HCT116 (cell line): ENCODE measurements at regions not wholly inside any gene's neighbourhood (a gene's known extent, or its start where the extent isn't known, plus 50 kb on each side); places are given as distances from the start of the nearest gene placed in this dataset.

ENCODE experiments used
- ATAC-seq: fragments of 200-7000 bp; cut with Tn5 transposase; 2 replicates; pipeline ENCODE4 v1.9.1; 2020; ENCODE audit warnings: mild to moderate bottlenecking, moderate library complexity
- BruUV-seq: library from RNA; stranded (reverse); fragments of 400-500 nt; replicated peaks from 2 replicates; lab custom pipeline; 2021; lab: Mats Ljungman, UMichigan
- CTCF ChIA-PET: fragments of 300-600 bp; sonication (Branson Sonifier 250); formaldehyde crosslinking; loops from one replicate; lab custom pipeline; 2021; ENCODE audit warnings: antibody characterized with exemption; lab: Charles Lee
- POLR2A ChIA-PET: fragments of 300-600, 350-600 bp; sonication (Branson Sonifier 250); formaldehyde crosslinking; loops from one replicate; lab custom pipeline; 2021; ENCODE audit warnings: antibody characterized with exemption; lab: Charles Lee
- RAD21 ChIA-PET, 2 experiments: fragments of 300-600 bp; sonication (Branson Sonifier 250); formaldehyde crosslinking; loops; one replicate each; lab custom pipeline; 2023; ENCODE audit warnings: low total read pairs in 2 of 2; ENCODE audit not compliant: uncharacterized antibody in 2 of 2, unreplicated experiment in 2 of 2, low non-redundant PET in 1 of 2; lab: Charles Lee
- DNase-seq: peaks from one replicate; pipeline ENCODE4 v3.0.0-alpha.2; 2010; ENCODE audit warnings: low read depth, low spot score
- H2AFZ ChIP-seq: fragments of 200-600 bp; shearing (Covaris generic), sonication (generic); 2 replicates; pipeline ENCODE4 v1.6.1; 2017; ENCODE audit warnings: low read depth, mixed run types, mixed read lengths, antibody characterized with exemption, low read length; ENCODE audit not compliant: poor library complexity, severe bottlenecking
- H3K27ac ChIP-seq: 2 replicates; pipeline ENCODE4 v1.5.1; 2012; ENCODE audit warnings: low read depth, low read length
- H3K27me3 ChIP-seq: fragments of 200-600 bp; sonication (generic); 2 replicates; pipeline ENCODE4 v1.6.1; 2016; ENCODE audit warnings: mixed run types, low read length, mixed read lengths; ENCODE audit not compliant: insufficient read depth
- H3K36me3 ChIP-seq, 2 experiments: fragments of 200-500 bp in 1 of 2; fragments of 200-600 bp in 1 of 2; sonication (Bioruptor generic) in 1 of 2; sonication (generic) in 1 of 2; 2 replicates each; pipeline versions ENCODE4 v1.5.1 to v1.6.1; 2014 to 2016; ENCODE audit warnings: low read length in 2 of 2, inconsistent platforms in 1 of 2, mixed read lengths in 1 of 2, mixed run types in 1 of 2; ENCODE audit not compliant: insufficient read depth in 2 of 2, control insufficient read depth in 1 of 2
- H3K4me1 ChIP-seq, 2 experiments: fragments of 200-600 bp in 1 of 2; sonication (generic) in 1 of 2; 2 replicates each; pipeline versions ENCODE4 v1.5.1 to v1.6.1; 2012 to 2017; ENCODE audit warnings: low read length in 2 of 2, inconsistent platforms in 1 of 2, mild to moderate bottlenecking in 1 of 2, mixed read lengths in 1 of 2, mixed run types in 1 of 2, moderate library complexity in 1 of 2; ENCODE audit not compliant: insufficient read depth in 2 of 2, control insufficient read depth in 1 of 2
- H3K4me2 ChIP-seq: fragments of 200-600 bp; sonication (generic); 2 replicates; pipeline ENCODE4 v1.6.1; 2017; ENCODE audit warnings: mixed run types, low read length, mixed read lengths
- H3K4me3 ChIP-seq, 2 experiments: fragments of 200-600 bp in 1 of 2; sonication (generic) in 1 of 2; replicated peaks in 1 of 2; 2 replicates each; pipeline ENCODE4 v1.5.1; 2011 to 2016; ENCODE audit warnings: low read length in 2 of 2, control low read depth in 1 of 2, low read depth in 1 of 2, mild to moderate bottlenecking in 1 of 2, mixed read lengths in 1 of 2, mixed run types in 1 of 2
- H3K79me2 ChIP-seq: fragments of 200-600 bp; sonication (generic); 2 replicates; pipeline ENCODE4 v1.6.1; 2017; ENCODE audit warnings: mild to moderate bottlenecking, mixed run types, low read length, moderate library complexity, mixed read lengths; ENCODE audit not compliant: insufficient read depth
- H3K9ac ChIP-seq: fragments of 200-600 bp; sonication (generic); 2 replicates; pipeline ENCODE4 v1.6.1; 2016; ENCODE audit warnings: low read length, mixed read lengths
- H3K9me2 ChIP-seq: fragments of 200-600 bp; sonication (generic), shearing (Covaris generic); 2 replicates; pipeline ENCODE4 v1.6.1; 2017; ENCODE audit warnings: mixed run types, mild to moderate bottlenecking, moderate library complexity; ENCODE audit not compliant: insufficient read depth
- H3K9me3 ChIP-seq, 2 experiments: fragments of 200-500 bp in 1 of 2; fragments of 200-600 bp in 1 of 2; sonication (Bioruptor generic) in 1 of 2; sonication (generic) in 1 of 2; 2 replicates each; pipeline ENCODE4 v1.6.1; 2014 to 2017; ENCODE audit warnings: low read length in 2 of 2, mixed read lengths in 2 of 2, inconsistent platforms in 1 of 2, low read depth in 1 of 2, mild to moderate bottlenecking in 1 of 2, mixed run types in 1 of 2, moderate library complexity in 1 of 2; ENCODE audit not compliant: control insufficient read depth in 1 of 2, insufficient read depth in 1 of 2
- H4K20me1 ChIP-seq: fragments of 200-600 bp; sonication (generic), shearing (Covaris generic); 2 replicates; pipeline ENCODE4 v1.6.1; 2017; ENCODE audit warnings: mixed run types, mild to moderate bottlenecking, moderate library complexity; ENCODE audit not compliant: insufficient read depth
- CBX3 ChIP-seq: IDR thresholded peaks from 2 replicates; pipeline ENCODE4 v1.6.1; 2012; ENCODE audit warnings: low read depth
- CEBPB ChIP-seq: IDR thresholded peaks from 2 replicates; pipeline ENCODE4 v1.6.1; 2012; ENCODE audit warnings: low read depth
- EGR1 ChIP-seq: IDR thresholded peaks from 2 replicates; pipeline ENCODE4 v1.6.1; 2012; ENCODE audit warnings: low read depth
- ELF1 ChIP-seq: IDR thresholded peaks from 2 replicates; pipeline ENCODE4 v1.6.1; 2012; ENCODE audit warnings: low read depth, borderline replicate concordance
- EZH2phosphoT487 ChIP-seq: fragments of 200-600 bp; IDR thresholded peaks from 2 replicates; pipeline ENCODE4 v1.6.1; 2018; ENCODE audit warnings: antibody characterized with exemption, borderline replicate concordance
- FOSL1 ChIP-seq: IDR thresholded peaks from 2 replicates; pipeline ENCODE4 v1.6.1; 2012; ENCODE audit warnings: low read depth
- JUND ChIP-seq: IDR thresholded peaks from 2 replicates; pipeline ENCODE4 v1.6.1; 2012
- POLR2A ChIP-seq: IDR thresholded peaks from 2 replicates; pipeline ENCODE4 v1.7.0; 2011; ENCODE audit warnings: borderline replicate concordance; ENCODE audit not compliant: insufficient read depth, insufficient read length; ENCODE audit errors: extremely low read depth
- POLR2AphosphoS5 ChIP-seq: IDR thresholded peaks from 2 replicates; pipeline ENCODE4 v1.6.1; 2011; ENCODE audit warnings: mild to moderate bottlenecking, low read depth, low read length, moderate library complexity
- RAD21 ChIP-seq: IDR thresholded peaks from 2 replicates; pipeline ENCODE4 v1.6.1; 2012; ENCODE audit warnings: low read depth, mild to moderate bottlenecking
- SIN3A ChIP-seq: IDR thresholded peaks from 2 replicates; pipeline ENCODE4 v1.6.1; 2012; ENCODE audit warnings: low read depth
- SP1 ChIP-seq: IDR thresholded peaks from 2 replicates; pipeline ENCODE4 v1.6.1; 2012; ENCODE audit warnings: low read depth
- SRF ChIP-seq: IDR thresholded peaks from 2 replicates; pipeline ENCODE4 v1.6.1; 2012; ENCODE audit warnings: low read depth
- TCF7L2 ChIP-seq: IDR thresholded peaks from 2 replicates; pipeline ENCODE4 v1.7.0; 2011; ENCODE audit warnings: borderline replicate concordance, inconsistent platforms; ENCODE audit not compliant: insufficient read depth, insufficient read length; ENCODE audit errors: extremely low read depth
- YY1 ChIP-seq: IDR thresholded peaks from 2 replicates; pipeline ENCODE4 v1.6.1; 2011; ENCODE audit warnings: low read length, low read depth, moderate library complexity, mild to moderate bottlenecking; ENCODE audit not compliant: insufficient replicate concordance; ENCODE audit errors: extremely low read depth
- ZFX ChIP-seq: fragments of 450-650 bp; IDR thresholded peaks from 2 replicates; pipeline ENCODE4 v1.6.1; 2017
- ZNF274 ChIP-seq: fragments of 200-500 bp; sonication (Bioruptor generic); IDR thresholded peaks from 2 replicates; pipeline ENCODE4 v1.6.1; 2014; ENCODE audit warnings: mild to moderate bottlenecking, low read depth, low read length, inconsistent platforms
- intact Hi-C: fragments of 100-400 bp; cut with micrococcal nuclease; formaldehyde crosslinking; loops from 2 replicates; pipeline ENCODE4 v1.10.0; 2022
- TF ChIP-seq, protein P1 (sequence below): IDR thresholded peaks from 2 replicates; pipeline ENCODE4 v1.6.1; 2012
- TF ChIP-seq, protein P2 (sequence below): IDR thresholded peaks from 2 replicates; pipeline ENCODE4 v1.6.1; 2012
- TF ChIP-seq, protein P3 (sequence below): IDR thresholded peaks from 2 replicates; pipeline ENCODE4 v1.6.1; 2012; ENCODE audit warnings: low read depth

DNA sequence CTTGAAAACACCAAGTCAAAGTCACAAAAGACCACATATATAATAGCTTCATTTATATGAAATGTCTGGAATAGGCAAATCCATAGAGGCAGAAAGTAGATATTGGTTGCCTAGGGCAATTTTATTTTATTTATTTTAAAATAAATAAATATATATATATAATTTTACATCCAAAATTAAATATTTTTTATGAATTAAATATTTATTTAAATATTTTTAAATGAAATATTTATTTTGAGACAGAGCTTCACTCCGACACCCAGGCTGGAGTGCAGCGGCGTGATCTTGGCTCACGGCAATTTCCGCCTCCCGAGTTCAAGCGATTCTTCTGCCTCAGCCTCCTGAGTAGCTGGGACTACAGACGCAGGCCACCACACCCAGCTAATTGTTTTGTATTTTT is 58.9 kb upstream of the ATG10 start:
- ChIA-PET CTCF (no interaction called here), POLR2A (no interaction called here), RAD21 (interaction anchor here in 1 of 2 experiments (0.6 kb wide), 1 partner anchor 55 kb away, joined by 3 read pairs; no protein-coding TSS in a partner anchor)
- BruUV-seq: no TSS peak
- H3K9ac ChIP-seq: no peak overlapping the region
- no peaks in the 10 kb centered on the region for H3K27me3 ChIP-seq
- ATAC-seq (no peak), DNase-seq (no peak)
- intact Hi-C loops: no loop called here
- H3K9me2 ChIP-seq: no peaks in the 10 kb centered on the region
- no peaks in the 10 kb centered on the region for H3K9me3 ChIP-seq
- no peak overlapping the region for H3K4me2 ChIP-seq
- no peaks in the 10 kb centered on the region for H3K4me1 ChIP-seq
- no peaks in the 10 kb centered on the region for H4K20me1 ChIP-seq
- H3K27ac ChIP-seq: no peak overlapping the region
- H2AFZ ChIP-seq: no peak overlapping the region
- no peaks in the 10 kb centered on the region for H3K79me2 ChIP-seq
- no peak overlapping the region for H3K4me3 ChIP-seq
- no peaks in the 10 kb centered on the region for H3K36me3 ChIP-seq
- no peak for TF ChIP-seq TCF7L2
- TF ChIP-seq YY1: no peak
- no peak for TF ChIP-seq JUND
- TF ChIP-seq ELF1: no peak
- TF ChIP-seq SP1: no peak
- no peak for TF ChIP-seq ZFX
- TF ChIP-seq SIN3A: no peak
- TF ChIP-seq CEBPB: no peak

DNA sequence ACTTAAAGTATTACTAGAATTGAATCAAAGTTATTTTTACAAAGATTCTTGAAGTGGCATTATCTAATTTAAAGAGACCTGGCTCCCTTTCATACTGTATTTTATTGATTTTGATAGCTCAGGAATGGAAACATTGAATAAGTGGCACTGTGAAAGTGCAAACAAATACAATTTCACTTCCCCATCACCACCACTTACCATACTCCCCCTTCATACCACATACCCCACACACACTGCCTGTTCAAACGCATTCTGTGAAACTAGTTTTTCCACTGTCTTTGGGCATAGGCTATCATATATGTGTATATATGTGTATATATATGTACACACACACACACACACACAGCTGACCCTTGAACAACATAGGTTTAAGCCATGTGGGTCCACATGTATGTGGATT is 62.1 kb upstream of the ATG10 start:
- Histone ChIP-seq H3K27ac (no peak overlapping the region), H3K79me2 (no peaks in the 10 kb centered on the region), H3K4me3 (no peak overlapping the region), H3K9me3 (no peaks in the 10 kb centered on the region), H2AFZ (no peak overlapping the region), H3K9me2 (no peaks in the 10 kb centered on the region), H3K4me2 (no peak overlapping the region), H3K4me1 (no peaks in the 10 kb centered on the region), H3K27me3 (no peaks in the 10 kb centered on the region), H4K20me1 (no peaks in the 10 kb centered on the region), H3K9ac (no peak overlapping the region), H3K36me3 (no peaks in the 10 kb centered on the region)
- DNase-seq: no peak
- RAD21 ChIA-PET: no interaction called here
- BruUV-seq: no TSS peak
- CTCF ChIA-PET: no interaction called here
- ATAC-seq: no peak
- intact Hi-C loops: no loop called here
- POLR2A ChIA-PET: no interaction called here
- no peak for TF ChIP-seq ELF1
- no peak for TF ChIP-seq CBX3
- no peak for TF ChIP-seq SIN3A
- TF ChIP-seq, protein P1, sequence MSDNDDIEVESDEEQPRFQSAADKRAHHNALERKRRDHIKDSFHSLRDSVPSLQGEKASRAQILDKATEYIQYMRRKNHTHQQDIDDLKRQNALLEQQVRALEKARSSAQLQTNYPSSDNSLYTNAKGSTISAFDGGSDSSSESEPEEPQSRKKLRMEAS: no peak
- TF ChIP-seq TCF7L2: no peak
- TF ChIP-seq SRF: no peak
- TF ChIP-seq POLR2A: no peak
- no peak for TF ChIP-seq JUND
- no peak for TF ChIP-seq YY1
- no peak for TF ChIP-seq POLR2AphosphoS5
- TF ChIP-seq, protein P2, sequence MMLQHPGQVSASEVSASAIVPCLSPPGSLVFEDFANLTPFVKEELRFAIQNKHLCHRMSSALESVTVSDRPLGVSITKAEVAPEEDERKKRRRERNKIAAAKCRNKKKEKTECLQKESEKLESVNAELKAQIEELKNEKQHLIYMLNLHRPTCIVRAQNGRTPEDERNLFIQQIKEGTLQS: no peak
- no peak for TF ChIP-seq FOSL1
- TF ChIP-seq, protein P3, sequence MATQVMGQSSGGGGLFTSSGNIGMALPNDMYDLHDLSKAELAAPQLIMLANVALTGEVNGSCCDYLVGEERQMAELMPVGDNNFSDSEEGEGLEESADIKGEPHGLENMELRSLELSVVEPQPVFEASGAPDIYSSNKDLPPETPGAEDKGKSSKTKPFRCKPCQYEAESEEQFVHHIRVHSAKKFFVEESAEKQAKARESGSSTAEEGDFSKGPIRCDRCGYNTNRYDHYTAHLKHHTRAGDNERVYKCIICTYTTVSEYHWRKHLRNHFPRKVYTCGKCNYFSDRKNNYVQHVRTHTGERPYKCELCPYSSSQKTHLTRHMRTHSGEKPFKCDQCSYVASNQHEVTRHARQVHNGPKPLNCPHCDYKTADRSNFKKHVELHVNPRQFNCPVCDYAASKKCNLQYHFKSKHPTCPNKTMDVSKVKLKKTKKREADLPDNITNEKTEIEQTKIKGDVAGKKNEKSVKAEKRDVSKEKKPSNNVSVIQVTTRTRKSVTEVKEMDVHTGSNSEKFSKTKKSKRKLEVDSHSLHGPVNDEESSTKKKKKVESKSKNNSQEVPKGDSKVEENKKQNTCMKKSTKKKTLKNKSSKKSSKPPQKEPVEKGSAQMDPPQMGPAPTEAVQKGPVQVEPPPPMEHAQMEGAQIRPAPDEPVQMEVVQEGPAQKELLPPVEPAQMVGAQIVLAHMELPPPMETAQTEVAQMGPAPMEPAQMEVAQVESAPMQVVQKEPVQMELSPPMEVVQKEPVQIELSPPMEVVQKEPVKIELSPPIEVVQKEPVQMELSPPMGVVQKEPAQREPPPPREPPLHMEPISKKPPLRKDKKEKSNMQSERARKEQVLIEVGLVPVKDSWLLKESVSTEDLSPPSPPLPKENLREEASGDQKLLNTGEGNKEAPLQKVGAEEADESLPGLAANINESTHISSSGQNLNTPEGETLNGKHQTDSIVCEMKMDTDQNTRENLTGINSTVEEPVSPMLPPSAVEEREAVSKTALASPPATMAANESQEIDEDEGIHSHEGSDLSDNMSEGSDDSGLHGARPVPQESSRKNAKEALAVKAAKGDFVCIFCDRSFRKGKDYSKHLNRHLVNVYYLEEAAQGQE: no peak
- TF ChIP-seq CEBPB: no peak
- no peak for TF ChIP-seq RAD21
- TF ChIP-seq EGR1: no peak
- TF ChIP-seq EZH2phosphoT487: no peak
- no peak for TF ChIP-seq ZNF274
